IMR-90 (cell line): ENCODE measurements at regions not wholly inside any gene's neighbourhood (a gene's known extent, or its start where the extent isn't known, plus 50 kb on each side); places are given as distances from the start of the nearest gene placed in this dataset.

Experiments
- ATAC-seq: fragments of 200-7000 bp; cut with Tn5 transposase; 2 replicates; pipeline ENCODE4 v1.9.1; 2020; ENCODE audit warnings: low read depth, mild to moderate bottlenecking, moderate library complexity
- BruUV-seq: library from RNA; stranded (reverse); fragments of 400-500 nt; replicated peaks from 2 replicates; lab custom pipeline; 2021; lab: Mats Ljungman, UMichigan
- CTCF ChIA-PET: fragments of 300-600 bp; formaldehyde crosslinking; extraction: SDS; loops from one replicate; lab custom pipeline; 2021; ENCODE audit warnings: antibody characterized with exemption; lab: Yijun Ruan, JAX
- POLR2A ChIA-PET: fragments of 300-600 bp; sonication (Branson Sonifier 250); formaldehyde crosslinking; loops from one replicate; lab custom pipeline; 2022; ENCODE audit warnings: antibody characterized with exemption; ENCODE audit not compliant: unreplicated experiment; lab: Charles Lee
- DNase-seq: peaks from one replicate; pipeline ENCODE4 v3.0.0; 2013
- H2AFZ ChIP-seq: replicated peaks from 2 replicates; pipeline ENCODE3; 2013; ENCODE audit warnings: low read length, mild to moderate bottlenecking; ENCODE audit not compliant: poor library complexity
- H2AK5ac ChIP-seq: 2 replicates; pipeline ENCODE4 v1.6.1; 2013; ENCODE audit warnings: low read depth, low read length, inconsistent platforms
- H2AK9ac ChIP-seq: replicated peaks from 2 replicates; pipeline ENCODE3; 2013; ENCODE audit warnings: mild to moderate bottlenecking, low read depth, low read length, moderate library complexity; ENCODE audit not compliant: poor library complexity
- H2BK120ac ChIP-seq: 2 replicates; pipeline ENCODE4 v1.6.1; 2013; ENCODE audit warnings: low read depth, low read length, inconsistent platforms
- H2BK15ac ChIP-seq: 3 replicates; pipeline ENCODE4 v1.6.1; 2013; ENCODE audit warnings: low read depth, low read length, inconsistent platforms
- H2BK20ac ChIP-seq: 2 replicates; pipeline ENCODE4 v1.6.1; 2013; ENCODE audit warnings: low read depth, mild to moderate bottlenecking, inconsistent platforms, low read length, moderate library complexity
- H2BK5ac ChIP-seq: 2 replicates; pipeline ENCODE4 v1.6.1; 2013; ENCODE audit warnings: mild to moderate bottlenecking, low read depth, low read length, inconsistent platforms; ENCODE audit not compliant: poor library complexity, severe bottlenecking
- H3K14ac ChIP-seq: replicated peaks from 2 replicates; pipeline ENCODE4 v1.6.1; 2013; ENCODE audit warnings: low read depth, low read length, inconsistent platforms
- H3K18ac ChIP-seq: 2 replicates; pipeline ENCODE4 v1.6.1; 2013; ENCODE audit warnings: low read depth, low read length, control low read depth
- H3K23ac ChIP-seq: 2 replicates; pipeline ENCODE4 v1.6.1; 2013; ENCODE audit warnings: low read depth, low read length, inconsistent platforms
- H3K27ac ChIP-seq: 2 replicates; pipeline ENCODE4 v1.5.1; 2013; ENCODE audit warnings: mild to moderate bottlenecking, control low read depth, low read length; ENCODE audit not compliant: insufficient read depth
- H3K27me3 ChIP-seq: 2 replicates; pipeline ENCODE4 v1.6.1; 2013; ENCODE audit warnings: low read length; ENCODE audit not compliant: control insufficient read depth, insufficient read depth
- H3K36me3 ChIP-seq: 2 replicates; pipeline ENCODE4 v1.6.1; 2013; ENCODE audit warnings: low read length, mixed read lengths; ENCODE audit not compliant: control insufficient read depth, insufficient read depth
- H3K4ac ChIP-seq: 2 replicates; pipeline ENCODE4 v1.6.1; 2013; ENCODE audit warnings: low read depth, low read length, inconsistent platforms
- H3K4me1 ChIP-seq: 2 replicates; pipeline ENCODE4 v1.6.1; 2013; ENCODE audit warnings: low read length, mixed read lengths; ENCODE audit not compliant: control insufficient read depth, insufficient read depth
- H3K4me2 ChIP-seq: 2 replicates; pipeline ENCODE4 v1.6.1; 2013; ENCODE audit warnings: low read depth, mild to moderate bottlenecking, control low read depth, low read length, moderate library complexity
- H3K4me3 ChIP-seq: 2 replicates; pipeline ENCODE4 v1.5.1; 2013; ENCODE audit warnings: low read depth, mild to moderate bottlenecking, control low read depth, low read length, moderate library complexity; ENCODE audit not compliant: insufficient read depth
- H3K56ac ChIP-seq: 2 replicates; pipeline ENCODE4 v1.6.1; 2013; ENCODE audit warnings: low read length, inconsistent platforms; ENCODE audit not compliant: insufficient read depth; ENCODE audit errors: extremely low read depth
- H3K79me1 ChIP-seq, 2 experiments: 2 replicates each; pipeline ENCODE4 v1.6.1; 2013; ENCODE audit warnings: low read length in 2 of 2, inconsistent platforms in 1 of 2, low read depth in 1 of 2
- H3K9ac ChIP-seq: 2 replicates; pipeline ENCODE4 v1.6.1; 2013; ENCODE audit warnings: low read depth, low read length, control low read depth
- H3K9me1 ChIP-seq: 2 replicates; pipeline ENCODE4 v1.6.1; 2013; ENCODE audit warnings: low read length, inconsistent platforms; ENCODE audit not compliant: insufficient read depth
- H3K9me3 ChIP-seq: 2 replicates; pipeline ENCODE4 v1.6.1; 2013; ENCODE audit warnings: low read length; ENCODE audit not compliant: control insufficient read depth, insufficient read depth
- H4K20me1 ChIP-seq: 2 replicates; pipeline ENCODE4 v1.6.1; 2013; ENCODE audit warnings: low read length, inconsistent platforms; ENCODE audit not compliant: insufficient read depth
- H4K5ac ChIP-seq: 2 replicates; pipeline ENCODE4 v1.6.1; 2013; ENCODE audit warnings: mild to moderate bottlenecking, low read depth, low read length, control low read depth
- H4K8ac ChIP-seq, 2 experiments: 2 replicates each; pipeline ENCODE4 v1.6.1; 2013; ENCODE audit warnings: low read depth in 2 of 2, low read length in 2 of 2, control low read depth in 1 of 2, inconsistent platforms in 1 of 2
- H4K91ac ChIP-seq: 2 replicates; pipeline ENCODE4 v1.6.1; 2013; ENCODE audit warnings: low read depth, low read length, inconsistent platforms; ENCODE audit not compliant: insufficient read depth
- BHLHE40 ChIP-seq: fragments of 150-350 bp; IDR thresholded peaks from 2 replicates; pipeline ENCODE4 v1.6.1; 2016; ENCODE audit warnings: mild to moderate bottlenecking, low read depth, low read length
- CEBPB ChIP-seq: IDR thresholded peaks from 2 replicates; pipeline ENCODE4 v1.6.1; 2012; ENCODE audit warnings: low read depth, low read length, improper control_type of control experiment
- ELK1 ChIP-seq: fragments of 150-350 bp; IDR thresholded peaks from 2 replicates; pipeline ENCODE4 v1.6.1; 2016; ENCODE audit warnings: low read depth, mild to moderate bottlenecking, low read length, moderate library complexity, borderline replicate concordance
- MAZ ChIP-seq: IDR thresholded peaks from 2 replicates; pipeline ENCODE4 v1.6.1; 2012; ENCODE audit warnings: low read depth, mild to moderate bottlenecking, low read length, improper control_type of control experiment, moderate library complexity, borderline replicate concordance
- RAD21 ChIP-seq: IDR thresholded peaks from 2 replicates; pipeline ENCODE4 v1.6.1; 2012; ENCODE audit warnings: low read length, improper control_type of control experiment
- RCOR1 ChIP-seq: IDR thresholded peaks from 2 replicates; pipeline ENCODE4 v1.6.1; 2012; ENCODE audit warnings: mild to moderate bottlenecking, low read length, improper control_type of control experiment; ENCODE audit not compliant: insufficient replicate concordance
- RFX5 ChIP-seq: IDR thresholded peaks from 2 replicates; pipeline ENCODE4 v1.8.0; 2012; ENCODE audit warnings: low read depth, mild to moderate bottlenecking, low read length, moderate library complexity
- SMC3 ChIP-seq: fragments of 150-350 bp; IDR thresholded peaks from 2 replicates; pipeline ENCODE4 v1.6.1; 2016; ENCODE audit warnings: low read depth, mild to moderate bottlenecking, antibody characterized with exemption, low read length, moderate library complexity
- WGBS, 2 experiments: methylation state at CpG; one replicate each; pipeline versions ENCODE4 v1.1.5 to v1.1.7; 2013; ENCODE audit warnings: missing lambda C conversion rate in 2 of 2; ENCODE audit not compliant: insufficient read length in 1 of 2; ENCODE audit errors: extremely low coverage in 2 of 2; 5-methylcytosine and 5-hydroxymethylcytosine counted together
- dilution Hi-C: fragments of 300-500 bp; cut with HindIII; formaldehyde crosslinking; loops from one replicate; pipeline ENCODE4 v1.14.3; 2018; ENCODE audit warnings: low sequenced_read_pairs; ENCODE audit not compliant: unreplicated experiment
- in situ Hi-C: fragments of 300-500 bp; cut with MboI; formaldehyde crosslinking; loops from 3 replicates; pipeline ENCODE4 v1.14.3; 2019; ENCODE audit warnings: low sequenced_read_pairs, inconsistent platforms, mixed read lengths
- intact Hi-C: fragments of 100-400 bp; cut with micrococcal nuclease; formaldehyde crosslinking; loops from 2 replicates; pipeline ENCODE4 v1.10.0; 2022

- Histone ChIP-seq H3K23ac (no peak overlapping the region), H3K56ac (no peak overlapping the region), H2AK5ac (no peak overlapping the region), H2BK120ac (no peak overlapping the region), H4K20me1 (no peaks in the 10 kb centered on the region), H3K27ac (no peak overlapping the region), H4K8ac (no peak overlapping the region), H3K4me3 (no peak overlapping the region), H4K5ac (no peak overlapping the region), H2BK5ac (no peak overlapping the region), H2BK20ac (no peak overlapping the region), H3K4me1 (peaks cover 2% of the 10 kb centered on the region; the same call in 1 of the 2 replicates), H2BK15ac (no peak overlapping the region), H3K79me1 (no peaks in the 10 kb centered on the region), H3K9me3 (no peaks in the 10 kb centered on the region), H3K36me3 (no peaks in the 10 kb centered on the region), H3K4ac (no peak overlapping the region), H4K91ac (no peak overlapping the region), H3K4me2 (no peak overlapping the region), H3K14ac (no peak overlapping the region), H3K18ac (no peak overlapping the region), H3K9ac (no peak overlapping the region), H3K9me1 (no peaks in the 10 kb centered on the region), H2AFZ (no peak overlapping the region), H2AK9ac (no peak overlapping the region), H3K27me3 (peaks cover 9% of the 10 kb centered on the region)
- in situ Hi-C loops (loop anchor here (25.0 kb wide), 1 partner anchor 579 kb away; no protein-coding TSS in a partner anchor), dilution Hi-C loops (no loop called here), intact Hi-C loops (loop anchor here (10.0 kb wide), 1 partner anchor 121 kb away; no protein-coding TSS in a partner anchor)
- DNase-seq (no peak), ATAC-seq (no peak)
- CTCF ChIA-PET = interaction anchor here (0.9 kb wide), 1 partner anchor 367 kb away, joined by 4 read pairs; no protein-coding TSS in a partner anchor
- TF ChIP-seq BHLHE40 = no peak
- no peak for TF ChIP-seq ELK1
- TF ChIP-seq RAD21 = no peak
- no peak for TF ChIP-seq RFX5
- TF ChIP-seq RCOR1 = no peak
- TF ChIP-seq CEBPB = no peak
- no peak for TF ChIP-seq MAZ
- TF ChIP-seq SMC3 = no peak
- POLR2A ChIA-PET = no interaction called here
- no TSS peak for BruUV-seq
- no CpG with 5 or more reads among the region's 3 CpGs for WGBS, 2 experiments
Measured at GRCh38 chr18:59833785-59834184, 66.0 kb upstream of the PMAIP1 start.
